Rectal smooth muscle tissue (tissue), 1 donor: ENCODE measurements at regions not wholly inside any gene's neighbourhood (a gene's known extent, or its start where the extent isn't known, plus 50 kb on each side); places are given as distances from the start of the nearest gene placed in this dataset.

Source experiments
- H3K27ac ChIP-seq: one replicate; pipeline ENCODE4 v1.7.0; 2013; ENCODE audit warnings: low read depth, low read length, inconsistent platforms
- H3K27me3 ChIP-seq: one replicate; pipeline ENCODE4 v1.7.0; 2013; ENCODE audit warnings: low read length; ENCODE audit not compliant: control insufficient read depth, insufficient read depth
- H3K36me3 ChIP-seq: one replicate; pipeline ENCODE4 v1.7.0; 2013; ENCODE audit warnings: low read length; ENCODE audit not compliant: control insufficient read depth, insufficient read depth
- H3K4me1 ChIP-seq: one replicate; pipeline ENCODE4 v1.7.0; 2013; ENCODE audit warnings: low read length; ENCODE audit not compliant: control insufficient read depth, insufficient read depth
- H3K4me3 ChIP-seq: one replicate; pipeline ENCODE4 v1.7.0; 2013; ENCODE audit warnings: low read length
- H3K9ac ChIP-seq: one replicate; pipeline ENCODE4 v1.7.0; 2013; ENCODE audit warnings: low read length

- Histone ChIP-seq H3K4me3 (no peak overlapping the region), H3K27me3 (no peaks in the 10 kb centered on the region)
These were observed 187.6 kb upstream of the ARL4C start for GRCh38 chr2:234684466-234684865.

DNA sequence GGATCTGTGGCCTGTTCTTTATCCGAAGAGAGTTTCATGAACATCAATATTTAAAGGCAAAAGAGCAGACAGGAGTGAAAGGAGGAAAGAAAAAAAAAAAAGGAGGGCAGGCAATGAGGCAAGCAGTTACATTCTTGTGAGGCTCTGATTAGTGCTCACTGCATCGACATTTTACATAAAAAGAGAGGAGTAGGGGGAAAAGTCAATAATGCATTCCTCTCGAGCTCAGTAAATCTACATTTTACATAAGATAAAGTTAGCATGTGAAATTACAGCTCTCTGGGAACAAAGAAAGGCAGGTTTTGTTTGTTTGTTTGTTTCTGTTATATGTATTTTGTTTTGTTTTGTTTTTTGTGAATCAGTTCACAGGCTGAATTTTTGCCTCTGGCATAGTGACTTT is 187.1 kb upstream of the ARL4C start:
- Histone ChIP-seq H3K4me1 (peaks cover 3% of the 10 kb centered on the region), H3K9ac (no peak overlapping the region), H3K27ac (no peak overlapping the region), H3K27me3 (no peaks in the 10 kb centered on the region), H3K36me3 (no peaks in the 10 kb centered on the region), H3K4me3 (no peak overlapping the region)

More at GRCh38 chr2:234684466-234684865, 187.6 kb upstream of the ARL4C start:
- H3K27ac ChIP-seq = no peak overlapping the region
- no peak overlapping the region for H3K9ac ChIP-seq
- peaks cover 3% of the 10 kb centered on the region for H3K4me1 ChIP-seq
- H3K36me3 ChIP-seq = no peaks in the 10 kb centered on the region

- Histone ChIP-seq H3K4me3 (no peak overlapping the region), H3K4me1 (peaks cover 3% of the 10 kb centered on the region), H3K9ac (no peak overlapping the region), H3K27me3 (no peaks in the 10 kb centered on the region), H3K27ac (no peak overlapping the region), H3K36me3 (no peaks in the 10 kb centered on the region)
These were observed 185.8 kb upstream of the ARL4C start for GRCh38 chr2:234682492-234683228.

GRCh38 chr2:234680688-234681619 is 184.1 kb upstream of the ARL4C start:
- Histone ChIP-seq H3K9ac (no peak overlapping the region), H3K27me3 (no peaks in the 10 kb centered on the region), H3K36me3 (no peaks in the 10 kb centered on the region), H3K4me3 (no peak overlapping the region), H3K27ac (no peak overlapping the region), H3K4me1 (peaks cover 3% of the 10 kb centered on the region)

DNA sequence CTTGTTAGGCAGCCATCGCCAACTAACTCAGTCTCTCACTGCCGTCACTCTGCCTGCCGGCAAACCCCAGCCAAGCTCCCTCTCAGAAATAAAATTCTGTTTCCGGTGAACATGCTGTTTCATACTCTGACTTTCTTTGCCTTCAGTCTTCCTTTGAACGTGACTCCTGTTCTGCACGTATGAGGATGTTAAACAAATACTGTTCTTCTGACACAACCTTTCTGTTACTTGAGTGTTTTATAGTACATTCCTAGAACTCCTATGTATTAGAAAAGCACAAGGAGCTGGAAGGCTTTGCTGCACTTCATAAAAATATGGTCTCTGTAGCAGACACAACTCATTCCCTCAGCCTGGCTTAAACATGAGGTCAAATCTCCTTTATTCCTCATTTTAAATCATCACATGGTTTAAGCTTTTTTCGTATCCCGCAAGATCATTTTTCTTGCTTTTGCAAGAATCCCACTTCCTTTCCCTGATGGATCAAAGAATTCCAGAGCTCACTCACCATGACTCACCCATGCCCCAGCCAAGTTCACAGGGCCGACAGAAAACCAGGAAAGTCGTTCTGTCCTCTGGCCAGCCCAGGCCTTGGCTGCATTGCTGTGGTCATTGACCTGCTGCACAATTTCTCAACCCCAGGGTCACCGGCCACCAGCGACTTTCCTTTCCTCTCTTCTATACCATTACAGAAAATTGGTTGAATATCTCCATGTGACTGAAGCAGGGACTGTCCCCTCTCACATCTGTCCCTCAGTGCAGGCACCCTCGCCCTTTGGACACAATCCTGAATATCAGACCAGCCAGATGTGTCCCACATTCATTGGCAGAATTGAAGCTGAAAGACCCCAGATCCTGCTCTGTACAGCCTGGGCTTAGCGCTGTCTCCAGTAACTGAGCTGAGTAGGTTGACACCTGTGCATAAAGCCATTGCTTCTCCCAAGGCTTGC is 183.1 kb upstream of the ARL4C start:
- Histone ChIP-seq H3K4me3 (no peak overlapping the region), H3K36me3 (no peaks in the 10 kb centered on the region), H3K4me1 (peaks cover 3% of the 10 kb centered on the region), H3K27me3 (no peaks in the 10 kb centered on the region), H3K27ac (no peak overlapping the region), H3K9ac (no peak overlapping the region)

DNA sequence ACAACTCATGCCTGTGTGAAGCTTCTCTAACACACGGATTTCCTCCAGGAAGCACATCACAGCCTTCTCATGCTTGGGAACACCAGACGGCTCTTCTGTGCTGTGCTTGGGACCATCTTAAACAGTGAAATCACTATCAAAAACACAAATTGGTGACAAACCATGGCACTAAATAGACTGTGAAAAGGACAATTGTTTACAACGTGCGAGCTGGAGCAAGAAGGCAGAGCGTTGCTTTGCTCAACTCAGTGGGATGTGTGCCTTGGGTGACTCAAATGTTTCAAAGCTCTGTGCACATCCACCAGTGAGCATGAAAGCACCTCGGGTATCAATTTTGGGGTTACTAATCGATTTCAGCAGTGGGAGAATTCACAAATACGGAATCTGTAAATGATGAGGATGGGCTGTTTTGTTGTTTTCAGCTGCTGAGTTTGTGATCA is 182.4 kb upstream of the ARL4C start:
- no peaks in the 10 kb centered on the region for H3K36me3 ChIP-seq
- H3K4me3 ChIP-seq = no peak overlapping the region
- H3K27ac ChIP-seq = no peak overlapping the region

DNA sequence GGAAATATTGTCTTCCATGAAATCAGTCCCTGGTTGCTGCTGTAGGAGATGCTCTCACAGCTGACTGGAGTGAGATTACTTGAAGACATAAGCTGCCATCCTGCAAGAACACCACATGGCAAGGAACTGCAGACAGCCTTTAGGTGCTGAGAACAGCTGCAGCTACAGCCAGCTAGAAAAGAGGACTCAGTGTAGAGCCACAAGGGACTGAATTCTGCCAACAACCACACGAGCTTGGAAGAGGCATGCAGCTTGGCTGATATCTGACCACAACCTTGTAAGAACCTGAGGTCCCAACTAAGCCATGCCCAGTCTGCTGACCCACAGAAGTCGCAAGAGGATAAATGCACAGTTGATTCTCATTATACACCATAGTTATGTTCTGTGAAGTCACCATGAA is 181.8 kb upstream of the ARL4C start:
- H3K9ac ChIP-seq = no peak overlapping the region
- no peak overlapping the region for H3K4me3 ChIP-seq
- no peaks in the 10 kb centered on the region for H3K36me3 ChIP-seq
- H3K4me1 ChIP-seq = peaks cover 3% of the 10 kb centered on the region
- no peaks in the 10 kb centered on the region for H3K27me3 ChIP-seq
- H3K27ac ChIP-seq = no peak overlapping the region

More for the DNA sequence above, 182.4 kb upstream of the ARL4C start:
- H3K4me1 ChIP-seq = peaks cover 3% of the 10 kb centered on the region
- no peak overlapping the region for H3K9ac ChIP-seq
- H3K27me3 ChIP-seq = no peaks in the 10 kb centered on the region

- H3K27me3 ChIP-seq = no peaks in the 10 kb centered on the region
- H3K9ac ChIP-seq = no peak overlapping the region
- H3K4me1 ChIP-seq = peaks cover 3% of the 10 kb centered on the region
- no peak overlapping the region for H3K27ac ChIP-seq
- no peaks in the 10 kb centered on the region for H3K36me3 ChIP-seq
- H3K4me3 ChIP-seq = no peak overlapping the region
These were observed 181.1 kb upstream of the ARL4C start for GRCh38 chr2:234677758-234678538.

GRCh38 chr2:234676783-234677450 is 180.0 kb upstream of the ARL4C start:
- Histone ChIP-seq H3K4me1 (peaks cover 3% of the 10 kb centered on the region), H3K4me3 (no peak overlapping the region), H3K36me3 (no peaks in the 10 kb centered on the region), H3K9ac (no peak overlapping the region), H3K27ac (no peak overlapping the region), H3K27me3 (no peaks in the 10 kb centered on the region)

GRCh38 chr2:234676109-234676782 is 179.4 kb upstream of the ARL4C start:
- Histone ChIP-seq H3K4me1 (peaks cover 3% of the 10 kb centered on the region), H3K4me3 (no peak overlapping the region), H3K27me3 (no peaks in the 10 kb centered on the region), H3K9ac (no peak overlapping the region), H3K27ac (no peak overlapping the region), H3K36me3 (no peaks in the 10 kb centered on the region)
